Cardiac muscle cell (in vitro differentiated cells and primary cell): ENCODE measurements at regions not wholly inside any gene's neighbourhood (a gene's known extent, or its start where the extent isn't known, plus 50 kb on each side); places are given as distances from the start of the nearest gene placed in this dataset.
A peak's percentile ranks its signal among the peaks of the same experiment; 100 is the strongest.

Experiments used
- DNase-seq, 2 donors: peaks; one replicate each; pipeline versions ENCODE4 v3.0.0 to v3.0.0-alpha.2; 2010 to 2017; ENCODE audit warnings: low read depth in 1 of 2, low spot score in 1 of 2
- H3K27ac ChIP-seq: fragments of 200-600 bp; sonication (generic); 2 replicates; pipeline ENCODE4 v1.5.1; 2016
- H3K27me3 ChIP-seq: fragments of 200-600 bp; sonication (generic); 2 replicates; pipeline ENCODE4 v1.6.0; 2016; ENCODE audit warnings: control low read depth
- H3K36me3 ChIP-seq: fragments of 200-600 bp; sonication (generic); 2 replicates; pipeline ENCODE4 v1.5.1; 2016; ENCODE audit warnings: control low read depth
- H3K4me1 ChIP-seq: fragments of 200-600 bp; sonication (generic); 2 replicates; pipeline ENCODE4 v1.8.1; 2017; ENCODE audit warnings: low read depth, mild to moderate bottlenecking, mixed run types
- H3K4me3 ChIP-seq: fragments of 200-600 bp; sonication (generic); 2 replicates; pipeline ENCODE4 v1.5.1; 2016; ENCODE audit warnings: mild to moderate bottlenecking
- H3K9me3 ChIP-seq: fragments of 200-600 bp; sonication (generic); 2 replicates; pipeline ENCODE4 v1.5.1; 2017; ENCODE audit warnings: low read depth, mild to moderate bottlenecking, control low read depth
- CTCF ChIP-seq: IDR thresholded peaks from 2 replicates; pipeline ENCODE4 v1.5.1; 2012; ENCODE audit warnings: low read depth, mild to moderate bottlenecking, low read length

GRCh38 chr17:34443619-34444469 lies 80.8 kb upstream of the CCL1 start:
- Histone ChIP-seq H3K27ac (no peak overlapping the region), H3K27me3 (peaks cover 21% of the 10 kb centered on the region), H3K9me3 (no peaks in the 10 kb centered on the region), H3K4me1 (no peaks in the 10 kb centered on the region), H3K4me3 (no peak overlapping the region), H3K36me3 (no peaks in the 10 kb centered on the region)
- no peak for TF ChIP-seq CTCF
- DNase-seq, result peak in 1 of 2 donors; percentile 21

GRCh38 chr17:34442387-34443111 lies 79.5 kb upstream of the CCL1 start:
- no peaks in the 10 kb centered on the region for H3K36me3 ChIP-seq
- H3K27me3 ChIP-seq, result peaks cover 26% of the 10 kb centered on the region
- TF ChIP-seq CTCF, result no peak
- H3K4me1 ChIP-seq, result no peaks in the 10 kb centered on the region
- H3K9me3 ChIP-seq, result no peaks in the 10 kb centered on the region
- no peak overlapping the region for H3K4me3 ChIP-seq
- no peak for DNase-seq
- no peak overlapping the region for H3K27ac ChIP-seq

GRCh38 chr17:34437188-34437587 lies 74.2 kb upstream of the CCL1 start:
- Histone ChIP-seq H3K9me3 (no peaks in the 10 kb centered on the region), H3K27ac (no peak overlapping the region), H3K4me3 (no peak overlapping the region), H3K36me3 (no peaks in the 10 kb centered on the region), H3K4me1 (no peaks in the 10 kb centered on the region), H3K27me3 (peaks cover 18% of the 10 kb centered on the region)
- no peak for DNase-seq
- TF ChIP-seq CTCF, result no peak

GRCh38 chr17:34436607-34437006 lies 73.6 kb upstream of the CCL1 start:
- H3K27me3 ChIP-seq, result peaks cover 15% of the 10 kb centered on the region
- no peaks in the 10 kb centered on the region for H3K9me3 ChIP-seq
- H3K27ac ChIP-seq, result no peak overlapping the region
- no peaks in the 10 kb centered on the region for H3K4me1 ChIP-seq
- no peak overlapping the region for H3K4me3 ChIP-seq
- no peak for TF ChIP-seq CTCF
- H3K36me3 ChIP-seq, result no peaks in the 10 kb centered on the region
- no peak for DNase-seq

- no peak for DNase-seq
- no peaks in the 10 kb centered on the region for H3K9me3 ChIP-seq
- no peak overlapping the region for H3K27ac ChIP-seq
- TF ChIP-seq CTCF, result no peak
- H3K4me3 ChIP-seq, result no peak overlapping the region
- peaks cover 7% of the 10 kb centered on the region for H3K27me3 ChIP-seq
- no peaks in the 10 kb centered on the region for H3K36me3 ChIP-seq
- H3K4me1 ChIP-seq, result no peaks in the 10 kb centered on the region
These were observed 72.3 kb upstream of the CCL1 start for GRCh38 chr17:34435182-34435928.
